DND-41 (cell line): ENCODE measurements at regions not wholly inside any gene's neighbourhood (a gene's known extent, or its start where the extent isn't known, plus 50 kb on each side); places are given as distances from the start of the nearest gene placed in this dataset.

Source experiments
- ATAC-seq: fragments of 200-7000 bp; cut with Tn5 transposase; 3 replicates; pipeline ENCODE4 v1.9.1; 2021; ENCODE audit warnings: low read depth; ENCODE audit not compliant: insufficient read depth
- DNase-seq: peaks from one replicate; pipeline ENCODE4 v3.0.0-alpha.2; 2020
- H2AFZ ChIP-seq: 2 replicates; pipeline ENCODE4 v1.6.0; 2012; ENCODE audit warnings: low read depth, low read length
- H3K27ac ChIP-seq: 2 replicates; pipeline ENCODE4 v1.5.1; 2012; ENCODE audit warnings: low read length, inconsistent platforms
- H3K27me3 ChIP-seq: fragments of 200-600 bp; sonication (generic); 2 replicates; pipeline ENCODE4 v1.6.0; 2012; ENCODE audit warnings: low read length, mild to moderate bottlenecking, inconsistent platforms; ENCODE audit not compliant: insufficient read depth, poor library complexity
- H3K36me3 ChIP-seq: 2 replicates; pipeline ENCODE4 v1.5.1; 2012; ENCODE audit warnings: low read length, inconsistent platforms; ENCODE audit not compliant: insufficient read depth
- H3K4me1 ChIP-seq: 2 replicates; pipeline ENCODE4 v1.5.1; 2012; ENCODE audit warnings: mild to moderate bottlenecking, low read length; ENCODE audit not compliant: insufficient read depth
- H3K4me2 ChIP-seq: 2 replicates; pipeline ENCODE4 v1.6.0; 2012; ENCODE audit warnings: mild to moderate bottlenecking, moderate library complexity, low read length, inconsistent platforms; ENCODE audit not compliant: insufficient read depth
- H3K4me3 ChIP-seq, 2 experiments: fragments of 200-600 bp in 1 of 2; shearing (Covaris generic) in 1 of 2; 2 replicates each; pipeline ENCODE4 v1.5.1; 2012 to 2016; ENCODE audit warnings: inconsistent platforms in 2 of 2, low read length in 2 of 2, mild to moderate bottlenecking in 2 of 2, low read depth in 1 of 2, moderate library complexity in 1 of 2
- H3K79me2 ChIP-seq: 2 replicates; pipeline ENCODE4 v1.6.0; 2012; ENCODE audit warnings: low read length, inconsistent platforms; ENCODE audit not compliant: insufficient read depth
- H3K9ac ChIP-seq: 2 replicates; pipeline ENCODE4 v1.6.0; 2012; ENCODE audit warnings: low read depth, mild to moderate bottlenecking, inconsistent platforms, low read length, moderate library complexity
- H3K9me3 ChIP-seq: 2 replicates; pipeline ENCODE4 v1.5.1; 2012; ENCODE audit warnings: low read length, moderate library complexity, mild to moderate bottlenecking, inconsistent platforms; ENCODE audit not compliant: insufficient read depth, severe bottlenecking
- H4K20me1 ChIP-seq: 2 replicates; pipeline ENCODE4 v1.6.0; 2012; ENCODE audit warnings: low read length; ENCODE audit not compliant: insufficient read depth
- CTCF ChIP-seq: IDR thresholded peaks from 2 replicates; pipeline ENCODE4 v1.5.1; 2012; ENCODE audit warnings: borderline replicate concordance, low read length, moderate library complexity, mild to moderate bottlenecking; ENCODE audit not compliant: poor library complexity, severe bottlenecking; ENCODE audit errors: extremely low read depth
- EZH2 ChIP-seq: IDR thresholded peaks from 3 replicates; pipeline ENCODE4 v1.6.1; 2012; ENCODE audit warnings: borderline replicate concordance, low read depth, mild to moderate bottlenecking, moderate library complexity, low read length, inconsistent platforms; ENCODE audit not compliant: severe bottlenecking

- Histone ChIP-seq H3K27ac (no peak overlapping the region), H3K79me2 (no peaks in the 10 kb centered on the region), H3K27me3 (no peaks in the 10 kb centered on the region), H3K9me3 (no peaks in the 10 kb centered on the region), H3K4me1 (no peaks in the 10 kb centered on the region), H3K4me3 (no peak overlapping the region), H2AFZ (no peak overlapping the region), H3K9ac (no peak overlapping the region), H4K20me1 (no peaks in the 10 kb centered on the region), H3K4me2 (no peak overlapping the region), H3K36me3 (no peaks in the 10 kb centered on the region)
- ATAC-seq (no peak), DNase-seq (no peak)
- TF ChIP-seq EZH2 (no peak), CTCF (no peak)
Observed at GRCh38 chr9:107597743-107598217, 108.2 kb upstream of the KLF4 start.

- no peaks in the 10 kb centered on the region for H4K20me1 ChIP-seq
- H3K4me1 ChIP-seq, result no peaks in the 10 kb centered on the region
- no peaks in the 10 kb centered on the region for H3K36me3 ChIP-seq
- H3K9ac ChIP-seq, result no peak overlapping the region
- no peak overlapping the region for H3K4me3 ChIP-seq
- DNase-seq (no peak), ATAC-seq (no peak)
- no peak overlapping the region for H3K4me2 ChIP-seq
- no peak for TF ChIP-seq CTCF
- TF ChIP-seq EZH2, result no peak
- H3K27me3 ChIP-seq, result no peaks in the 10 kb centered on the region
- no peaks in the 10 kb centered on the region for H3K9me3 ChIP-seq
- no peak overlapping the region for H3K27ac ChIP-seq
- H2AFZ ChIP-seq, result no peak overlapping the region
- H3K79me2 ChIP-seq, result no peaks in the 10 kb centered on the region
Observed at GRCh38 chr9:107594908-107595530, 105.5 kb upstream of the KLF4 start.

- H3K4me1 ChIP-seq, result no peaks in the 10 kb centered on the region
- DNase-seq (no peak), ATAC-seq (no peak)
- TF ChIP-seq CTCF (no peak), EZH2 (no peak)
- H3K27me3 ChIP-seq, result no peaks in the 10 kb centered on the region
- H4K20me1 ChIP-seq, result no peaks in the 10 kb centered on the region
- no peaks in the 10 kb centered on the region for H3K79me2 ChIP-seq
- H3K4me3 ChIP-seq, result no peak overlapping the region
- H2AFZ ChIP-seq, result no peak overlapping the region
- no peaks in the 10 kb centered on the region for H3K36me3 ChIP-seq
- no peak overlapping the region for H3K9ac ChIP-seq
- no peak overlapping the region for H3K27ac ChIP-seq
- H3K9me3 ChIP-seq, result no peaks in the 10 kb centered on the region
- no peak overlapping the region for H3K4me2 ChIP-seq
Observed at GRCh38 chr9:107593224-107593870, 103.8 kb upstream of the KLF4 start.
